DOHH2 (cell line): ENCODE measurements at regions not wholly inside any gene's neighbourhood (a gene's known extent, or its start where the extent isn't known, plus 50 kb on each side); places are given as distances from the start of the nearest gene placed in this dataset.

ENCODE experiments used
- H3F3A ChIP-seq: fragments of 200-600 bp; sonication (generic), shearing (Covaris generic); 2 replicates; pipeline ENCODE4 v1.6.0; 2016; ENCODE audit warnings: antibody characterized with exemption, mild to moderate bottlenecking; ENCODE audit not compliant: control insufficient read depth, insufficient read depth
- H3K27ac ChIP-seq: fragments of 200-600 bp; sonication (generic); 2 replicates; pipeline ENCODE4 v1.5.1; 2014; ENCODE audit warnings: low read depth, mild to moderate bottlenecking, low read length, moderate library complexity
- H3K27me3 ChIP-seq: fragments of 200-600 bp; sonication (generic); 2 replicates; pipeline ENCODE4 v1.6.1; 2014; ENCODE audit warnings: mild to moderate bottlenecking, low read length, mixed read lengths; ENCODE audit not compliant: control insufficient read depth
- H3K36me3 ChIP-seq: fragments of 200-600 bp; sonication (generic); 2 replicates; pipeline ENCODE4 v1.6.1; 2014; ENCODE audit warnings: mild to moderate bottlenecking, low read length, moderate library complexity, mixed read lengths; ENCODE audit not compliant: control insufficient read depth
- H3K4me1 ChIP-seq: fragments of 200-600 bp; sonication (generic); 2 replicates; pipeline ENCODE4 v1.6.1; 2014; ENCODE audit warnings: mild to moderate bottlenecking, low read length, mixed read lengths; ENCODE audit not compliant: control insufficient read depth
- H3K4me2 ChIP-seq: fragments of 200-600 bp; sonication (generic); 2 replicates; pipeline ENCODE4 v1.6.0; 2014; ENCODE audit warnings: mild to moderate bottlenecking, low read length, moderate library complexity
- H3K4me3 ChIP-seq: fragments of 200-600 bp; sonication (generic); 2 replicates; pipeline ENCODE4 v1.5.1; 2014; ENCODE audit warnings: mild to moderate bottlenecking, low read length, mixed read lengths
- H3K79me2 ChIP-seq: fragments of 200-600 bp; sonication (generic); 2 replicates; pipeline ENCODE4 v1.6.1; 2014; ENCODE audit warnings: mild to moderate bottlenecking, low read length, mixed read lengths; ENCODE audit not compliant: control insufficient read depth
- H3K9me2 ChIP-seq: fragments of 200-600 bp; sonication (generic); replicated peaks from 2 replicates; pipeline ENCODE4 v1.6.1; 2014; ENCODE audit warnings: mild to moderate bottlenecking, low read length, mixed read lengths; ENCODE audit not compliant: control insufficient read depth
- H3K9me3 ChIP-seq: fragments of 200-600 bp; sonication (generic); 2 replicates; pipeline ENCODE4 v1.6.1; 2014; ENCODE audit warnings: antibody characterized with exemption, low read length, mixed read lengths; ENCODE audit not compliant: control insufficient read depth, insufficient read depth
- H4K20me1 ChIP-seq: fragments of 200-600 bp; sonication (generic); 2 replicates; pipeline ENCODE4 v1.6.0; 2014; ENCODE audit warnings: low read depth, mild to moderate bottlenecking, antibody characterized with exemption, low read length, moderate library complexity; ENCODE audit not compliant: control insufficient read depth, insufficient read depth
- EZH2phosphoT487 ChIP-seq: fragments of 200-600 bp; sonication (generic); IDR thresholded peaks from 2 replicates; pipeline ENCODE4 v1.6.1; 2017; ENCODE audit warnings: borderline replicate concordance, mild to moderate bottlenecking, antibody characterized with exemption, low read length, moderate library complexity, mixed read lengths
- TF ChIP-seq, protein P1 (sequence below): fragments of 200-600 bp; sonication (generic); IDR thresholded peaks from one replicate; pipeline ENCODE4 v1.5.1; 2014; ENCODE audit warnings: antibody characterized with exemption, mild to moderate bottlenecking, low read depth, low read length; ENCODE audit not compliant: poor library complexity, severe bottlenecking

DNA sequence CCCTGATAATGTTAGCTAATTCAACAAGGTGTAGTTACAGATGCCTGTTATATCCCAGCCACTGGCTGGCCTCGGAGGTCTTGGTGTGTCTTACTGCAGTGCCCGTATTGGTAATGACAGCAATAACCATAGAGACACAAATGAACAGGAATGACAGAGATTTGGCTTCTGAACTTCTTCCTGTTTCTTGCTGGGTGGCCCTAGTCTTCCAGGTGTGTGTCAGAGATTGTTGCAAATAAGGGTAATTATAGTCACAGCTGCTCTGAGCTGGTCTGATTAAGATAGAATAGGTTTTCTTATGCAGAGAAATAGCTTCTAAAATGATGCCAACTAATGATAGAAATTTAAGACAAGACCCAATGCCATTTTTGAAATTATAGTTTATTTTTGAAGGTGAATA is 64.1 kb upstream of the MAD2L1 start:
- Histone ChIP-seq H3K36me3 (no peaks in the 10 kb centered on the region), H4K20me1 (no peaks in the 10 kb centered on the region), H3K4me2 (peak overlapping the region; percentile 50), H3F3A (peaks cover 4% of the 10 kb centered on the region; the same call in 1 of the 2 replicates), H3K27me3 (no peaks in the 10 kb centered on the region), H3K9me2 (no peaks in the 10 kb centered on the region), H3K4me3 (0 out of 2 replicates have a peak overlapping the region, but pooled peaks have one; percentile 27), H3K27ac (peak overlapping the region; percentile 74), H3K4me1 (peaks cover 26% of the 10 kb centered on the region), H3K9me3 (no peaks in the 10 kb centered on the region), H3K79me2 (no peaks in the 10 kb centered on the region)
- TF ChIP-seq EZH2phosphoT487 = no peak
- TF ChIP-seq, protein P1, sequence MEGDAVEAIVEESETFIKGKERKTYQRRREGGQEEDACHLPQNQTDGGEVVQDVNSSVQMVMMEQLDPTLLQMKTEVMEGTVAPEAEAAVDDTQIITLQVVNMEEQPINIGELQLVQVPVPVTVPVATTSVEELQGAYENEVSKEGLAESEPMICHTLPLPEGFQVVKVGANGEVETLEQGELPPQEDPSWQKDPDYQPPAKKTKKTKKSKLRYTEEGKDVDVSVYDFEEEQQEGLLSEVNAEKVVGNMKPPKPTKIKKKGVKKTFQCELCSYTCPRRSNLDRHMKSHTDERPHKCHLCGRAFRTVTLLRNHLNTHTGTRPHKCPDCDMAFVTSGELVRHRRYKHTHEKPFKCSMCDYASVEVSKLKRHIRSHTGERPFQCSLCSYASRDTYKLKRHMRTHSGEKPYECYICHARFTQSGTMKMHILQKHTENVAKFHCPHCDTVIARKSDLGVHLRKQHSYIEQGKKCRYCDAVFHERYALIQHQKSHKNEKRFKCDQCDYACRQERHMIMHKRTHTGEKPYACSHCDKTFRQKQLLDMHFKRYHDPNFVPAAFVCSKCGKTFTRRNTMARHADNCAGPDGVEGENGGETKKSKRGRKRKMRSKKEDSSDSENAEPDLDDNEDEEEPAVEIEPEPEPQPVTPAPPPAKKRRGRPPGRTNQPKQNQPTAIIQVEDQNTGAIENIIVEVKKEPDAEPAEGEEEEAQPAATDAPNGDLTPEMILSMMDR = no peak
